GM23248 (cell line): ENCODE measurements at regions not wholly inside any gene's neighbourhood (a gene's known extent, or its start where the extent isn't known, plus 50 kb on each side); places are given as distances from the start of the nearest gene placed in this dataset.

Experiments
- EZH2 ChIP-seq: fragments of 200-600 bp; sonication (generic); IDR thresholded peaks from 2 replicates; pipeline ENCODE4 v1.6.1; 2018; ENCODE audit warnings: antibody characterized with exemption, mild to moderate bottlenecking; ENCODE audit not compliant: insufficient read depth, poor library complexity, severe bottlenecking
- EZH2phosphoT487 ChIP-seq: fragments of 200-600 bp; sonication (generic); IDR thresholded peaks from 2 replicates; pipeline ENCODE4 v1.6.1; 2018; ENCODE audit warnings: antibody characterized with exemption, moderate library complexity, mild to moderate bottlenecking, low read depth; ENCODE audit not compliant: insufficient read depth

DNA sequence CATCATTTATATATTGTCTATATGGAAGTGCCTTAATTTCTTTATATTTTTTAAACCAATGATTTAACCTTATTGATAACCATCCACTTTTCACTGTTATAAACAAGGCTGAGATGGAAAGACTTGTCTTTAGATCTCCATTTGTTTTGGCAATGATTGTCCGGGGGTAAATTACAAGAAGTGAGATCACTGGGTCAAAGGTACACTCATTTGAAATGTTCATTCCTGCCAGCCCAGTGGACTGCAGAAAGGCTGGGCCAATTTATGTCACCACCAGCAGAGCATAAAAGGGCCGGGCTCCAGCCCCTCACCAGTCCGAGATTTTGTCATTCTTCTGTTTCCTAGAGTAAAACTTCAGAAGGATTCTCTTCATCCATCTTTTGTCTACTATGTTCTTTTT lies 93.6 kb upstream of the NEO1 start:
- TF ChIP-seq EZH2 (no peak), EZH2phosphoT487 (no peak)
